Fibroblast of lung (primary cell): ENCODE measurements at regions not wholly inside any gene's neighbourhood (a gene's known extent, or its start where the extent isn't known, plus 50 kb on each side); places are given as distances from the start of the nearest gene placed in this dataset.

Source experiments
- EZH2 ChIP-seq: IDR thresholded peaks from 2 replicates; pipeline ENCODE4 v1.5.1; 2012; ENCODE audit warnings: low read length, control low read depth, mild to moderate bottlenecking; ENCODE audit errors: missing control alignments
- TF ChIP-seq, protein P1 (sequence below), 2 donors: IDR thresholded peaks in 1 of 2; conservative IDR thresholded peaks in 1 of 2; 1 replicate in 1 of 2; 2 replicates in 1 of 2; pipeline ENCODE4 v1.5.1; 2011 to 2012; ENCODE audit warnings: low read length in 2 of 2, control low read depth in 1 of 2, inconsistent platforms in 1 of 2, low read depth in 1 of 2, mild to moderate bottlenecking in 1 of 2

DNA sequence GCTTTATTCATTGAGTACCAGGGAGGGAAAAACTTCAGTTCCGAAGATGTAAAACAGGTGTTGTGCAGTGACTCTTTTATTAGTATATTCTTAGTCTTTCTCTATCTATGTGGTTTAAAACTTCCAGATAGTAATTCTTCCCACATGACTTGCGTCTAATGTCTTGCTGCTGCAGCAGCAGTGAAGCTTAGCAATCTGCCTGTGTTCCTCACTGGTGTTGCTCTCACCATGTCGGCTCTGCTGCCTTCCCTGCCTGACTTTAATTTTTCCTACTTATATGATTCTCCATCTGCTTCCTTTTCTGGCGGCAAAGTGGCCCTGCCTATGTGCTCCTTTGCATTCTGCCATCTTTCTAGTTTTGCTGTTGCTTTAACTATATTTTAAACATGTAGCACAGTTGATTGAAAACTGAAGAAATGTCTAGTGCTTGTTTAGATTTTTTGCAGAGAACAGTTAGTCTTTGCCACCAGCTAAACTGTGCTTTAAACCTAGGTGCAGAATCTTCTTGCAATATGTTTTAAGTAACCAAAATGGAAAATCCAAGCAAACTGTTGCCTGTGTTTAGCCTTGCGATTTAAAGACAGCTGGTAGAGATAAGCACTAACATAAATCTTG lies 1934.2 kb upstream of the IGFBP7 start:
- TF ChIP-seq, protein P1, sequence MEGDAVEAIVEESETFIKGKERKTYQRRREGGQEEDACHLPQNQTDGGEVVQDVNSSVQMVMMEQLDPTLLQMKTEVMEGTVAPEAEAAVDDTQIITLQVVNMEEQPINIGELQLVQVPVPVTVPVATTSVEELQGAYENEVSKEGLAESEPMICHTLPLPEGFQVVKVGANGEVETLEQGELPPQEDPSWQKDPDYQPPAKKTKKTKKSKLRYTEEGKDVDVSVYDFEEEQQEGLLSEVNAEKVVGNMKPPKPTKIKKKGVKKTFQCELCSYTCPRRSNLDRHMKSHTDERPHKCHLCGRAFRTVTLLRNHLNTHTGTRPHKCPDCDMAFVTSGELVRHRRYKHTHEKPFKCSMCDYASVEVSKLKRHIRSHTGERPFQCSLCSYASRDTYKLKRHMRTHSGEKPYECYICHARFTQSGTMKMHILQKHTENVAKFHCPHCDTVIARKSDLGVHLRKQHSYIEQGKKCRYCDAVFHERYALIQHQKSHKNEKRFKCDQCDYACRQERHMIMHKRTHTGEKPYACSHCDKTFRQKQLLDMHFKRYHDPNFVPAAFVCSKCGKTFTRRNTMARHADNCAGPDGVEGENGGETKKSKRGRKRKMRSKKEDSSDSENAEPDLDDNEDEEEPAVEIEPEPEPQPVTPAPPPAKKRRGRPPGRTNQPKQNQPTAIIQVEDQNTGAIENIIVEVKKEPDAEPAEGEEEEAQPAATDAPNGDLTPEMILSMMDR (conservative IDR thresholded peaks at IDR 0.05 in 1 of 2, IDR thresholded peaks at IDR 0.05 in 1 of 2; ENCODE audit: low read depth in 1 of 2, low read length in 2 of 2) = no peak
- no peak for TF ChIP-seq EZH2
